DMS53 treated with DMSO at 0.1 percent for 48 hours (cell line): ENCODE measurements at regions not wholly inside any gene's neighbourhood (a gene's known extent, or its start where the extent isn't known, plus 50 kb on each side); places are given as distances from the start of the nearest gene placed in this dataset.

Experiments used
- DNase-seq: peaks from one replicate; lab custom pipeline; 2025; ENCODE audit not compliant: unreplicated experiment; lab: John Stamatoyannopoulos, UW

DNA sequence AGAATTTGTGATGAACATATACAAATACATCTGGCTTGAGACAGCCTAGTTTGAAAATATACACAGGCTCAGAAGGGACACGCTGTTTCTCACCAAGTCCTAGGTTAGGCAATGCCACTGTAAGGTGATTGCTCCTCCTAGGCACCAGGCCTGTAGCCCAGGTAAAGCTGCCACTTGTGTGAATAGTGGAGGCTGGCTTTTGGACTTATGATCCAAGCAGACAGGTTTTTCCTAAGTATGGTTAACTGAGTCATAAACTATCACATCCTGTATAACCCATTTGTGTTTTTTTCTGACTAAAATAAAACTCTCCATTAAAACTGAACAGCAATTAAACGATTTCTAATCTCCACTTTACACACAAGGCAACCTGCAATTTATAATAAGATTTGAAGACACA is 81.0 kb downstream of the SEMA4F start:
- DNase-seq = no peak

- no peak for DNase-seq
These were observed 81.5 kb downstream of the SEMA4F start for GRCh38 chr2:74735564-74735963.

GRCh38 chr2:74736589-74736988 is 82.5 kb downstream of the SEMA4F start:
- no peak for DNase-seq

DNA sequence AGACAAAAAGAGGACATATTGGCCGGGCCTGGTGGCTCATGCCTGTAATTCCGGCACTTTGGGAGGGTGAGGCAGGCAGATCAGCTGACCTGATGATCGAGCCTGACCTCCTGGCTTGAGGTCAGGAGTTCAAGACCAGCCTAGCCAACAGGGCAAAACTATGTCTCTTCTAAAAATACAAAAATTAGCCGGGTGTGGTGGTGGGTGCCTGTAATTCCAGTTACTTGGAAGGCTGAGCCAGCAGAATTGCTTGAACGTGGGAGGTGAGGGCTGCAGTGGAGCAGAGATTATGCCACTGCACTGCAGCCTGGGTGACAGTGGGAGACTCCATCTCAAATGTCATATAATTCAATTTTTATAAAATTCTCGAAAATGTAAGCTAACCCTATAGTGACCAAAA is 84.5 kb downstream of the SEMA4F start:
- no peak for DNase-seq

GRCh38 chr2:74739129-74739528 is 85.1 kb downstream of the SEMA4F start:
- DNase-seq = no peak

- DNase-seq = no peak
These were observed 85.7 kb downstream of the SEMA4F start for GRCh38 chr2:74739733-74740241.

GRCh38 chr2:74740395-74740740 is 86.3 kb downstream of the SEMA4F start:
- DNase-seq = no peak

DNA sequence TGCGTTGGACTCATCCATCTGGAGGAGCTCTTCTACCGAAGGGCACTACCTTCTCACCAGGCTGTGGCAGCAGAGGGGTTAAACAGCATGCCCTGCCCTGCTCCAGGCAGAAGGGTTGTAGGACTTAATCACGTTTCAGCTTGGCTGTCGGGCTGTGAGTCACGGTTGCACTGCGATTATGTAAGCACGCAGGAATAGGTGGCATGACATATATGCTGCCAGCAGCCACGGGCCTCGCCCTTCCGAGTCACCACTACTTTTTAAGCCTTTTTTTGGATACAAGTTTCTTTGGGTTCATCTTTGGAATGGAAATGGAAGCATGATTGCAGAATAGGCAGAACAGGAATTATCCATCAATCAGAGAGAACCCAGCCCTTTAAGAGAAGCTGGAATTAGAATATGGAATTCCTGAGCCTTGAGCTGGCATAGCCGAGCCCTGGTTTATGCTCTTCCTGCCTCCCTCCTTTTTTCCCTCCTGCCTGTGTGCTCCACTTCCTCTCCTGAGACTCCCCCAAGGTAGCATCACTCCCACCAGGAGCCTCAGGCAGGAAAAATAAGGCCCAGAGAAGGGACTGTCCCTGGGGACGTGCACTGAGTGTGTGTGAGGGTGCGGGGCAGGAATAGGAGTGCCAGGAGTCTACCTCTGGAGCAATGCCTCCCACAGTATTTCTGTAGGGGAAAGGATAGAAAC is 86.8 kb downstream of the SEMA4F start:
- DNase-seq = peak; percentile 21

DNA sequence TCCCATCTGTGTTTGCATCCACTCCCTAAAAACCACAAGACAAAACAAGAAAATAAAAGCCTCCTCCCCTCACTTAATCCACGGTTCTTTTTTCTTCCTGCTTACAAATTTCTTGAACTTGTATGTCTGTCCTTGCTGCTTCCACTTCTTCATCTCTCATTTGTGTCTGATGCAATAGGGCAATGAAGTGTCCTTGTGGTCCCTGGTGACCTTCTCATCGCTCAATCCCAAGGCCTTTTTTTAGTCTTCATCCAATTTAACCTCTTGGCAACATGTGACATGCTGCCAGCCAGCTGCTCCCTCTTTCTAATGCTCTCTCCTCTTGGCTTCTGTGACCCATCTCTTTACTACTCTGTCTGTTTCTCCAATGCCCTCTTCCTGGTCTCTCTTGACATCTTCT is 87.6 kb downstream of the SEMA4F start:
- no peak for DNase-seq

- DNase-seq = no peak
These were observed 88.4 kb downstream of the SEMA4F start for GRCh38 chr2:74742471-74742870.

DNA sequence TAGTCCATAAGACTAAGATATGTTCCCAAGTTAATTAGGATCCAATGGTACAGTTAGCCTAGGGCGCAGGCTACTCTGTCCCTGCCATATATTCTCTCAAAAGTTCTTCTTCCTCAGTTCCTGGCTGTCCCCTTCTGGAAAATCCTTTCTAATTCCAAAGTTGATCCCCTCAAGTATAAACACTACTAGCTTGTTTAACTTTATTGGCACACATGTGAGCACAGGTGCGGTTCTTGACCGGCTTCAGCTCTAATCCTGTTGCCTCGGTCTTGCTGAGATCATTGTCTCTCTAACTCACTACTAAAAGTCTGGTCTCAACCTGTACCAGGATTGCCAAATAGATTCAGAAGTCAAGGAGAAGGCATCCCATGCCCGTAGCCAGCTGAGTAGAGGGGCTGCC is 89.0 kb downstream of the SEMA4F start:
- no peak for DNase-seq

DNA sequence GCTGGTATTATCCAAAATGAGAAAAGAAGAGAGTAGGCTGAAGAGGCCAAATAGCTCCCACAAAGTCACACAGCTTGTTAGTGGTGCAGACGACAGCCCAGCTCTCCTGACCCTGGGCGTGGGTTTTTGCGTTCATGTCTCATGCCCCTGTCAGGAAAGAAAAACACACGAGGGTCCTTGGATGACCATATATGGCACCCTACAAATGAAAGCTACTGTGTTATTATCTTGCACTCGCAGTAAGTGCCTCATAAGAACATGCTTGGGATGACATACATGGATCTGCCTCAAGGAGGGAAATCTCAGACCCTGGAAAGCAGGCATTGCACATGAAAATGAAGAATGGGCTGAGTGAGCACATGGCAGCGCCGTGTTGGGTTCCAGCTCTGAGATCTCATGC is 89.7 kb downstream of the SEMA4F start:
- DNase-seq = no peak

DNA sequence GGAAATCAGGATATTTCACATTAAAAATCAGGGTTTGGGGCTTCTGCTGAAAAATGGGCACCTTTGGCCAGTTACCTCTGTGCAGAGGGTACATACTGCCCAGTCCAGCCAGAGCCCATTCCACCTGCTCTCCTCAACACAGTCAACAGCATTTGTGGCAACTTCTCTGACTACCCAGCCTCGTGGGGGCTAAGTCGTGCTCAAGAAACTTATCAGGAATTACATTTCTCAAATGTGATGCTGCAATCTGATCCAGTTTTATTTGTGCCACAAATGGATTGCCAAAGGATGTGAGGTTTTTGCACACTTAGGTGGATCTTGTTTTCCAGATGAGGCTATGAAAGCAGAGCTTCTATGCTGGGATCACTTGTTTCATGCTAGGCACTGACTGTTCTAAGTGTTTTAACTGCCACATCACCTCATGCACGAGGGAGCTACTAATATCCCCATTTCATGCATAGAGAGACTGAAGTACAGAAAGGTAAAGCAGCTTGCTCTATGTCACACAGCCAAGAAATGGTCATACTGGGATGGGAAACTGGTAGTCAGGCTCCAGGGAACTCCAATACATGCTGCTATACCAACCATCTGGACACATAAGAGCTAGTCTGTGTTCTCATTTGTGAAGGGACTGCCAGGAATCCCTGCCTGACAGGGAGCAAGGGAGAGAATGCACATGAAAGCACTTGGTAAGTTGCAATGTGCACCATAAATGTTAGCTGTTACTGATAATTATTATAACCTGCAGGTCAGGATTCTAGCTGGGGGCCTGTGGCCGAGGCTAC is 89.0 kb upstream of the HK2 start:
- DNase-seq = no peak

- DNase-seq = no peak
These were observed 88.2 kb upstream of the HK2 start for GRCh38 chr2:74745766-74746165.

DNA sequence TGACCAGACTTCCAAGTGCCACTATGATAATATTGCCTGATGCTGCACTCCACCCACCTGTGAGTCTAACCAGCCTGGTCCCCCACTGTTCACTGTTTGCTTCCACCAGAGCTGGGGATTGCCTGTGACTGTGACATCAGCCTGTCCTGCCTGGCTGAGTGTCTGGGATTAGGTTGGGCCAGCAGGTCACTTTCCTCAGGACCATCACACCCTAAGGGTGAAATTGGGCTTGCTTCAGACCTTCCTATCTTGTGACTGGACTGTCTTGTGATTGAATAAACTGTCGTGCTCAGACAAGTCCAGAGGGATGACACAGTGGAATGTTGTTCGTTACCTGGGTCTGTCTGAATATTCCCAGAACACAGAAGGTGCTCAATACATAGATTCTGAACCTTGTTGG is 87.4 kb upstream of the HK2 start:
- DNase-seq = no peak

- no peak for DNase-seq
These were observed 86.4 kb upstream of the HK2 start for GRCh38 chr2:74747411-74748080.

DNA sequence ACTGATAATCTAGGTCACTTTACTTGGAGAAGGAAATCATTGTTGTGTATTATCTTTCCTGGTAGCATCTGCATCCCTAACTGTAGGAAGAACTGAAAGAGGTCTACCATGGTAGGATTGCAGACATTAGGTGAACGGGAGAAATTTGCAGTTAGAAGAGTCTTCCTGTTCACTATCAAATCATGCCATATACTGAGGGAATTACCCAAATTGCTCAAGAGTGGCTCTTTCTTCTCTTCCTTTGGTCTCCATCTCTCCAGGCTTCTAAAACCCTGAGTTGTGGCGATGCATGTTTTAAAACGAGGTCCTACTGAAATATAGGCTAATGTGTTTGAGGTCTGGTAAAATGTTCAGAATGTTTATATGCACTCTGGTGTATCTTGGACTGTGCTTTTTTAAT is 85.3 kb upstream of the HK2 start:
- DNase-seq = no peak

- DNase-seq = no peak
These were observed 84.5 kb upstream of the HK2 start for GRCh38 chr2:74749432-74749831.

DNA sequence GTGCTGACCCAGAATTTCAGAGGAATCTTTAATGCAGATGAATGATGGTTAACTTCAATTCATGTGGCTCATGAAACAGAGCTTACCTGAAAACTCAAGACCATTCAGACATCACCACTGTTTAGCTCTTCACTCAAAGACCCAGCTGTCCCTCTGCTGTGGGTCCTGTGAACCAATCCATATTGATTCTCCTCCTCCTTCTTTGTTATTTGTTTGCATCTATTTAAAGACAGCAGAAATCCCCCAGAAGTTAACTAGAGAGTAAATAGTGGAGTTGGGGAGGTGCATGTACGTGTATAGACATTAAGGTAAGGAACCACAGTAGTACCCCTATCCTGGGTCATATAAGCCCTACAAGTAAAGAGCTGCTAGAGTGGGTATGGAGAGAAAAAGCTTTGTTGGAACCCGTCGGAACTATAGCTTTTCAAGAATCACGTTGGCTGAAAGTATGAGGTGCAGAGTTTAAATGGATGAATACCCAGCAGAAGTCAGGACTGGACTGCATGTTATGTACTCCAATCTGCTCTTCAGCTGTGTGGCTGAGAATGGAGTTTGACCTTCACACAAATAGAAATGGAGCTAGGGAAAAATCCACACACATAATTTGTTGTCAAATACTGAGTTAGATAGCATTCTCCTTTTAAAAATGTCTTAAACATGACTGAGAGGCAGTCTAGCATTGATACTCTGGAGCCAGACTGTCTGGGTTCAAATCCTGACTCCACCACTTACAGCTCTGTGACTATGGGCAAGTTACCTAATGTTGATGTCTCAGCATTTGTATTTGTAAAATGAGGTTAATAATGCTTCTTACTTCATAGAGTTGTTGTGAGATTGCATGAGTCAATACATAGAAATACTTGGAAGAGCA is 81.7 kb upstream of the HK2 start:
- no peak for DNase-seq

DNA sequence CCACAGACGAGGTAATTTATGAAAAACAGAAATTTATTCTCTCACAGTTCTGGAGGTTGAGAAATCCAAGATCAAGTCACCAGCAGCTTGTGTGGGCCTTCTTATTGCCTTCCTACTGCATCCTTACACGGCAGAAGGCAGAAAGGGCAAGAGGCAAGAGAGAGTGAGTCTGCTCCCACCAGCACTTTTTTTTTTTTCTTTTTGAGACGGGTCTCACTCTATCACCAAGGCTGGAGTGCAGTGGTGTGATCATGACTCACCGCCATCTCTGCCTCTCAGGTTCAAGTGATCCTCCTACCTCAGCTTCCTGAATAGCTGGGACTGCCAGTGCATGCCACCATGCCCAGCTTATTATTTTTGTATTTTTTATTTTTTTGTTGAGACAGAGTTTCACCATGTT is 78.5 kb upstream of the HK2 start:
- DNase-seq = peak; percentile 17

GRCh38 chr2:74756356-74756890 is 77.5 kb upstream of the HK2 start:
- no peak for DNase-seq
